Endothelial cell of umbilical vein (primary cell): ENCODE measurements at regions not wholly inside any gene's neighbourhood (a gene's known extent, or its start where the extent isn't known, plus 50 kb on each side); places are given as distances from the start of the nearest gene placed in this dataset.

ENCODE experiments used
- BruUV-seq: library from RNA; stranded (reverse); fragments of 400-500 nt; replicated peaks from 2 replicates; lab custom pipeline; 2021; lab: Mats Ljungman, UMichigan
- CTCF ChIA-PET: fragments of 300-600, 350-600 bp; sonication (Branson Sonifier 250); formaldehyde crosslinking; loops from one replicate; lab custom pipeline; 2021; ENCODE audit warnings: antibody characterized with exemption, inconsistent platforms; lab: Charles Lee
- POLR2A ChIA-PET: fragments of 300-600, 350-600 bp; sonication (Branson Sonifier 250); formaldehyde crosslinking; loops from one replicate; lab custom pipeline; 2021; ENCODE audit warnings: antibody characterized with exemption, inconsistent platforms; lab: Charles Lee
- DNase-seq: peaks from one replicate; pipeline ENCODE4 v3.0.0-alpha.2; 2011; ENCODE audit warnings: low read depth, low spot score
- FAIRE-seq: peaks from 2 replicates; lab custom pipeline; 2011; peaks lifted over from hg19 to GRCh38; lab: Jason Lieb, UNC
- H2AFZ ChIP-seq: 2 replicates; pipeline ENCODE4 v1.6.0; 2012; ENCODE audit warnings: low read depth, low read length, control low read depth, inconsistent platforms
- H3K27ac ChIP-seq: 2 replicates; pipeline ENCODE4 v1.5.1; 2011; ENCODE audit warnings: low read depth, mild to moderate bottlenecking, control low read depth, low read length, moderate library complexity; ENCODE audit not compliant: insufficient read depth
- H3K27me3 ChIP-seq, 2 experiments: 2 replicates each; pipeline versions ENCODE4 v1.6.0 to v1.6.1; 2011; ENCODE audit warnings: low read length in 2 of 2, mixed read lengths in 1 of 2; ENCODE audit not compliant: control insufficient read depth in 2 of 2, insufficient read depth in 2 of 2
- H3K36me3 ChIP-seq, 2 experiments: 2 replicates in 1 of 2; 3 replicates in 1 of 2; pipeline ENCODE4 v1.5.1; 2011; ENCODE audit warnings: low read length in 2 of 2, mild to moderate bottlenecking in 1 of 2, moderate library complexity in 1 of 2; ENCODE audit not compliant: control insufficient read depth in 2 of 2, insufficient read depth in 2 of 2; ENCODE audit errors: extremely low read depth in 1 of 2
- H3K4me1 ChIP-seq: 3 replicates; pipeline ENCODE4 v1.5.1; 2011; ENCODE audit warnings: mild to moderate bottlenecking, low read length; ENCODE audit not compliant: control insufficient read depth, insufficient read depth; ENCODE audit errors: extremely low read depth
- H3K4me2 ChIP-seq: 2 replicates; pipeline ENCODE4 v1.6.1; 2011; ENCODE audit warnings: low read length, control low read depth, mixed read lengths; ENCODE audit not compliant: insufficient read depth
- H3K4me3 ChIP-seq, 3 experiments: fragments of 200-600 bp in 1 of 3; sonication (generic), shearing (Covaris generic) in 1 of 3; replicated peaks in 1 of 3; 2 replicates each; pipeline ENCODE4 v1.5.1; 2011 to 2016; ENCODE audit warnings: control low read depth in 3 of 3, low read length in 3 of 3, mild to moderate bottlenecking in 2 of 3, inconsistent platforms in 1 of 3, low read depth in 1 of 3, moderate library complexity in 1 of 3; ENCODE audit not compliant: insufficient read depth in 1 of 3
- H3K79me2 ChIP-seq: 2 replicates; pipeline ENCODE4 v1.6.0; 2012; ENCODE audit warnings: low read length, inconsistent platforms; ENCODE audit not compliant: control insufficient read depth, insufficient read depth
- H3K9ac ChIP-seq: replicated peaks from 2 replicates; pipeline ENCODE3; 2011; ENCODE audit warnings: low read length, control low read depth; ENCODE audit not compliant: insufficient read depth; ENCODE audit errors: extremely low read depth
- H3K9me1 ChIP-seq: replicated peaks from 3 replicates; pipeline ENCODE4 v1.6.0; 2011; ENCODE audit warnings: mild to moderate bottlenecking, low read length; ENCODE audit not compliant: control insufficient read depth, insufficient read depth; ENCODE audit errors: extremely low read depth
- H3K9me3 ChIP-seq: replicated peaks from 2 replicates; pipeline ENCODE4 v1.5.1; 2012; ENCODE audit warnings: low read length, inconsistent platforms; ENCODE audit not compliant: control insufficient read depth, insufficient read depth
- H4K20me1 ChIP-seq: replicated peaks from 2 replicates; pipeline ENCODE3; 2011; ENCODE audit warnings: mild to moderate bottlenecking, low read length; ENCODE audit not compliant: control insufficient read depth, insufficient read depth; ENCODE audit errors: extremely low read depth
- EZH2 ChIP-seq: IDR thresholded peaks from 2 replicates; pipeline ENCODE4 v1.6.1; 2012; ENCODE audit warnings: borderline replicate concordance, low read depth, mild to moderate bottlenecking, moderate library complexity, low read length, inconsistent platforms; ENCODE audit not compliant: severe bottlenecking
- FOS ChIP-seq: IDR thresholded peaks from 2 replicates; pipeline ENCODE4 v1.6.1; 2011; ENCODE audit warnings: mild to moderate bottlenecking, low read length, moderate library complexity, borderline replicate concordance; ENCODE audit not compliant: insufficient read depth
- GATA2 ChIP-seq: IDR thresholded peaks from 2 replicates; pipeline ENCODE4 v1.7.0; 2011; ENCODE audit warnings: low read depth, mild to moderate bottlenecking, moderate library complexity, mixed read lengths, low read length; ENCODE audit not compliant: insufficient read length, insufficient read depth
- JUN ChIP-seq: IDR thresholded peaks from 2 replicates; pipeline ENCODE4 v1.6.1; 2011; ENCODE audit warnings: borderline replicate concordance, low read depth; ENCODE audit not compliant: insufficient read length, insufficient read depth
- MYC ChIP-seq: IDR thresholded peaks from one replicate; pipeline ENCODE4 v1.6.1; 2011; ENCODE audit warnings: mild to moderate bottlenecking, low read depth, low read length
- POLR2A ChIP-seq: IDR thresholded peaks from 2 replicates; pipeline ENCODE4 v1.6.1; 2012; ENCODE audit warnings: low read depth, mild to moderate bottlenecking, control low read depth, low read length
- POLR2AphosphoS5 ChIP-seq: IDR thresholded peaks from 2 replicates; pipeline ENCODE4 v1.6.1; 2012; ENCODE audit warnings: low read depth, mild to moderate bottlenecking, control low read depth, low read length, moderate library complexity; ENCODE audit not compliant: insufficient read depth
- dilution Hi-C: fragments of 300-500 bp; cut with MboI; formaldehyde crosslinking; loops from one replicate; pipeline ENCODE4 v1.15.0; 2019; ENCODE audit warnings: low sequenced_read_pairs; ENCODE audit not compliant: extremely low pct_ligation_motif_present
- intact Hi-C: fragments of 100-400 bp; cut with micrococcal nuclease; formaldehyde crosslinking; loops from one replicate; pipeline ENCODE4 v1.10.0; 2022
- TF ChIP-seq, protein P1 (sequence below), 2 donors: IDR thresholded peaks; 1 replicate in 1 of 2; 2 replicates in 1 of 2; pipeline ENCODE4 v1.5.1; 2011; ENCODE audit warnings: low read length in 2 of 2, mild to moderate bottlenecking in 2 of 2, moderate library complexity in 2 of 2, control low read depth in 1 of 2, inconsistent platforms in 1 of 2, low read depth in 1 of 2; ENCODE audit not compliant: insufficient read depth in 1 of 2; ENCODE audit errors: extremely low read depth in 1 of 2
- TF ChIP-seq, protein P2 (sequence below): IDR thresholded peaks from 2 replicates; pipeline ENCODE4 v1.6.1; 2011; ENCODE audit not compliant: insufficient read depth, insufficient read length

DNA sequence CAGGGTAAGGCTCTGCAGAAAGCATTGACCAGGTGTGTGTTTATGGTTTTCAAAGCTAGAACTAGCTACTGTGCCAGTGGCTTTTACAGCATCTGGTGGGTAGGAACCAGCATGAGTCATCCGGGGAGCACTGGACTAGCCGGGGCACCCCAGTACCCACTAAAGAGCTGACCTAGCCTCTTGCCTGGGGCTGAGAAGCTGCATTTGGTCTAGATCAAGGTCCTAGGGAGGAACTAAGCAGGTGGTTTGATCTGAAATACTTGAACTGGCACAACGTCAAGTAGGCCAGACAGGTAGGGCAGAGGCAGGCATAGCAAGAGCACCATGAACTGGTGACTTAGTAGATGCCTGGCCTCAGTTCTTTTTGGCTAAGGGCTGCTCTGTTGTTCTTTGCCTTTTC, 109.8 kb upstream of the PTPRK start:
- no TSS peak for BruUV-seq
- Histone ChIP-seq H2AFZ (no peak overlapping the region), H4K20me1 (no peaks in the 10 kb centered on the region), H3K27ac (no peak overlapping the region), H3K9ac (no peak overlapping the region), H3K4me2 (no peak overlapping the region), H3K79me2 (no peaks in the 10 kb centered on the region), H3K36me3 (no peaks in the 10 kb centered on the region), H3K4me1 (no peaks in the 10 kb centered on the region), H3K9me3 (no peaks in the 10 kb centered on the region), H3K27me3 (no peaks in the 10 kb centered on the region), H3K4me3 (no peak overlapping the region), H3K9me1 (no peaks in the 10 kb centered on the region)
- CTCF ChIA-PET: interaction anchor here (0.9 to 1.2 kb wide), 4 partner anchors 8 to 19 kb away, joined by 3 to 4 read pairs (median 4); no protein-coding TSS in a partner anchor
- POLR2A ChIA-PET: no interaction called here
- intact Hi-C loops: no loop called here
- FAIRE-seq: no peak
- TF ChIP-seq GATA2 (no peak), EZH2 (no peak), POLR2AphosphoS5 (no peak), POLR2A (no peak), MYC (no peak), JUN (no peak), FOS (no peak)
- TF ChIP-seq, protein P1, sequence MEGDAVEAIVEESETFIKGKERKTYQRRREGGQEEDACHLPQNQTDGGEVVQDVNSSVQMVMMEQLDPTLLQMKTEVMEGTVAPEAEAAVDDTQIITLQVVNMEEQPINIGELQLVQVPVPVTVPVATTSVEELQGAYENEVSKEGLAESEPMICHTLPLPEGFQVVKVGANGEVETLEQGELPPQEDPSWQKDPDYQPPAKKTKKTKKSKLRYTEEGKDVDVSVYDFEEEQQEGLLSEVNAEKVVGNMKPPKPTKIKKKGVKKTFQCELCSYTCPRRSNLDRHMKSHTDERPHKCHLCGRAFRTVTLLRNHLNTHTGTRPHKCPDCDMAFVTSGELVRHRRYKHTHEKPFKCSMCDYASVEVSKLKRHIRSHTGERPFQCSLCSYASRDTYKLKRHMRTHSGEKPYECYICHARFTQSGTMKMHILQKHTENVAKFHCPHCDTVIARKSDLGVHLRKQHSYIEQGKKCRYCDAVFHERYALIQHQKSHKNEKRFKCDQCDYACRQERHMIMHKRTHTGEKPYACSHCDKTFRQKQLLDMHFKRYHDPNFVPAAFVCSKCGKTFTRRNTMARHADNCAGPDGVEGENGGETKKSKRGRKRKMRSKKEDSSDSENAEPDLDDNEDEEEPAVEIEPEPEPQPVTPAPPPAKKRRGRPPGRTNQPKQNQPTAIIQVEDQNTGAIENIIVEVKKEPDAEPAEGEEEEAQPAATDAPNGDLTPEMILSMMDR (IDR thresholded peaks at IDR 0.05; ENCODE audit: extremely low read depth in 1 of 2, insufficient read depth in 1 of 2, low read depth in 1 of 2, low read length in 2 of 2): no peak
- TF ChIP-seq, protein P2, sequence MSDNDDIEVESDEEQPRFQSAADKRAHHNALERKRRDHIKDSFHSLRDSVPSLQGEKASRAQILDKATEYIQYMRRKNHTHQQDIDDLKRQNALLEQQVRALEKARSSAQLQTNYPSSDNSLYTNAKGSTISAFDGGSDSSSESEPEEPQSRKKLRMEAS: no peak
- dilution Hi-C loops: no loop called here
- no peak for DNase-seq
